Vagina (tissue), 2 donors: ENCODE measurements at regions not wholly inside any gene's neighbourhood (a gene's known extent, or its start where the extent isn't known, plus 50 kb on each side); places are given as distances from the start of the nearest gene placed in this dataset.

Source experiments
- DNase-seq, 2 donors: peaks; one replicate each; pipeline ENCODE4 v3.0.0-alpha.2; 2017; ENCODE audit errors: extremely low spot score in 2 of 2
- H3K27ac ChIP-seq: fragments of 200-600 bp; sonication (generic); one replicate; pipeline ENCODE4 v1.5.1; 2019
- H3K27me3 ChIP-seq: fragments of 200-600 bp; sonication (generic); one replicate; pipeline ENCODE4 v1.5.1; 2019
- H3K36me3 ChIP-seq, 2 donors: fragments of 200-600 bp; sonication (generic); one replicate each; pipeline ENCODE4 v1.5.1; 2017 to 2019
- H3K4me1 ChIP-seq: fragments of 200-600 bp; sonication (generic); one replicate; pipeline ENCODE4 v1.5.1; 2019
- H3K4me3 ChIP-seq, 2 donors: fragments of 200-600 bp; sonication (generic); 1 replicate in 1 of 2; 2 replicates in 1 of 2; pipeline ENCODE4 v1.5.1; 2016 to 2019
- H3K9me3 ChIP-seq: fragments of 200-600 bp; sonication (generic); one replicate; pipeline ENCODE4 v1.5.1; 2019
- CTCF ChIP-seq, 3 experiments: fragments of 450-650 bp in 2 of 3; fragments of 200-600 bp in 1 of 3; sonication (generic) in 1 of 3; IDR thresholded peaks; one replicate each; pipeline ENCODE4 v1.5.1; 2017 to 2019; ENCODE audit warnings: antibody characterized with exemption in 3 of 3, mild to moderate bottlenecking in 2 of 3, moderate library complexity in 2 of 3
- POLR2A ChIP-seq, 2 donors: fragments of 450-650 bp; IDR thresholded peaks; one replicate each; pipeline ENCODE4 v1.6.1; 2017; ENCODE audit warnings: antibody characterized with exemption in 2 of 2, mild to moderate bottlenecking in 2 of 2, moderate library complexity in 2 of 2
- POLR2AphosphoS5 ChIP-seq, 2 donors: sonication (generic); formaldehyde crosslinking; IDR thresholded peaks; one replicate each; pipeline ENCODE4 v1.9.0; 2017; ENCODE audit warnings: antibody characterized with exemption in 2 of 2, mild to moderate bottlenecking in 2 of 2, low read depth in 1 of 2; ENCODE audit not compliant: insufficient read depth in 1 of 2
- intact Hi-C: fragments of 100-400 bp; cut with DNase I; formaldehyde crosslinking; loops from one replicate; pipeline ENCODE4 v1.15.1; 2023

DNA sequence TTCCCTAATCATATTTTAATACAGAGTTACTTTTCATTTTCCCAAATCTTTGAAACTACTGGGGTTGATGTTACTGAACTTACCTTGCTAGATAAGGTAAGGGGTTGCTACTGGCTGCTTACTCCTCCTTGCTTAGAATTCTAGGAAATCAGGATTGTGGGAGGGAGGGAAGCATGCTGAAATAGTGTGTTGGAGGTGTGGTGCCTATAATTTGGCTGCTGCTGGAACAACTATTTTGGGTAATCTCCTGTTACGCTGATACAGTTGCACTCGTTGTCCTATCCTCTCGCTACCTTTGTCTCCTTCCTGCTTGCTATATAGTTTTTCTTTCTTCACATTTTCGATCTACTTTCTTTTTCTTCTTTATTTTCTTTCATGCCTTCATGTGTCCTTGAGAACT is 83.7 kb downstream of the BMP2 start:
- no peak overlapping the region for H3K4me3 ChIP-seq
- DNase-seq: no peak
- TF ChIP-seq POLR2AphosphoS5 (IDR thresholded peaks at IDR 0.05; ENCODE audit: insufficient read depth in 1 of 2, low read depth in 1 of 2) (no peak), POLR2A (IDR thresholded peaks at IDR 0.05) (no peak), CTCF (IDR thresholded peaks at IDR 0.05) (no peak)
- no peak overlapping the region for H3K27ac ChIP-seq
- no peaks in the 10 kb centered on the region for H3K4me1 ChIP-seq
- intact Hi-C loops: no loop called here
- no peaks in the 10 kb centered on the region for H3K27me3 ChIP-seq
- H3K36me3 ChIP-seq: no peaks in the 10 kb centered on the region
- H3K9me3 ChIP-seq: no peaks in the 10 kb centered on the region

DNA sequence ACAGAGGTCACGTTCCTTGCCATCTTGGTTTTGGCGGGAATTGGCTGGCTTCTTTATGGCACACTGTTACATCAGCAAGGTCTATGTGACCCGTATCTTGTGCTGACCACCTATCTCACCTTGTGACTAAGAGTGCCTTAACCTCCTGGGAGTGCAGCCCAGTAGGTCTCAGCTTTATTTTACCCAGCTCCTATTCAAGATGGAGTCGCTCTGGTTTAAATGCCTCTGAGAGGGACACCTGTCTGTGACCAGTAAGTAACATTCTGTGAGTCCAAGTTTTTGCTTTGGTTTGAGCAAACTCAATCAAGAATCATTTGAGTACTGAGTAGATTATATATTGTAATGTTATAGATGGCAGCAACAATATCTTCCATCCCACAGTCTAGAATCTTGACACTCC is 85.0 kb downstream of the BMP2 start:
- Histone ChIP-seq H3K27ac (no peak overlapping the region), H3K4me3 (no peak overlapping the region), H3K9me3 (no peaks in the 10 kb centered on the region), H3K36me3 (no peaks in the 10 kb centered on the region), H3K27me3 (no peaks in the 10 kb centered on the region), H3K4me1 (no peaks in the 10 kb centered on the region)
- no peak for DNase-seq
- TF ChIP-seq POLR2A (IDR thresholded peaks at IDR 0.05) (no peak), CTCF (IDR thresholded peaks at IDR 0.05) (no peak), POLR2AphosphoS5 (IDR thresholded peaks at IDR 0.05; ENCODE audit: insufficient read depth in 1 of 2, low read depth in 1 of 2) (no peak)
- intact Hi-C loops: no loop called here

GRCh38 chr20:6855104-6855503 is 87.6 kb downstream of the BMP2 start:
- TF ChIP-seq POLR2AphosphoS5 (IDR thresholded peaks at IDR 0.05; ENCODE audit: insufficient read depth in 1 of 2, low read depth in 1 of 2) (no peak), POLR2A (IDR thresholded peaks at IDR 0.05) (no peak), CTCF (IDR thresholded peaks at IDR 0.05) (no peak)
- intact Hi-C loops: no loop called here
- Histone ChIP-seq H3K27me3 (no peaks in the 10 kb centered on the region), H3K9me3 (no peaks in the 10 kb centered on the region), H3K4me1 (no peaks in the 10 kb centered on the region), H3K36me3 (no peaks in the 10 kb centered on the region), H3K4me3 (no peak overlapping the region), H3K27ac (no peak overlapping the region)
- no peak for DNase-seq

DNA sequence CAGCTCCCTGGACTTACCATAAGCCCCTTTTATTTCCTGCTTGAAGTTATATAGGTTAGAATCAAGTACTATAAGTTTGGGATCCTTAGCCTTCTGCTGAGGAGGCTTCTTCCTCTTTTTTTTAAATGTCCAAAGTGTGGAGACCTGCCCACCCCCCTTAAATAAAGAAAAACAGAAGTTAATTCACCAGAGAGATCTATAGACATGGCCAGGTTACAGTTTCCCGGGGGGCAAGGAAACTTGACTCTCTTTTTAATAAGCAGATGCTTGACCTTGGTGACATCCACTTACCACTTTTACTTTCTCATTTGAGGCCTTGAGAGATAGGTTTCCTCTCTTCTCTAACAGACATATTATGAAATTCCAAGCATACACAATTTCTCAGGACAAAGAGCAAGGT is 88.3 kb downstream of the BMP2 start:
- no peak for DNase-seq
- Histone ChIP-seq H3K27ac (no peak overlapping the region), H3K27me3 (no peaks in the 10 kb centered on the region), H3K9me3 (no peaks in the 10 kb centered on the region), H3K36me3 (no peaks in the 10 kb centered on the region), H3K4me3 (no peak overlapping the region), H3K4me1 (no peaks in the 10 kb centered on the region)
- TF ChIP-seq POLR2A (IDR thresholded peaks at IDR 0.05): no peak
- TF ChIP-seq CTCF (IDR thresholded peaks at IDR 0.05): no peak
- no peak for TF ChIP-seq POLR2AphosphoS5 (IDR thresholded peaks at IDR 0.05; ENCODE audit: insufficient read depth in 1 of 2, low read depth in 1 of 2)
- intact Hi-C loops: no loop called here

- Histone ChIP-seq H3K27ac (no peak overlapping the region), H3K36me3 (no peaks in the 10 kb centered on the region), H3K4me3 (no peak overlapping the region), H3K27me3 (no peaks in the 10 kb centered on the region), H3K4me1 (no peaks in the 10 kb centered on the region), H3K9me3 (no peaks in the 10 kb centered on the region)
- no peak for DNase-seq
- TF ChIP-seq CTCF (IDR thresholded peaks at IDR 0.05): no peak
- TF ChIP-seq POLR2A (IDR thresholded peaks at IDR 0.05): no peak
- TF ChIP-seq POLR2AphosphoS5 (IDR thresholded peaks at IDR 0.05; ENCODE audit: insufficient read depth in 1 of 2, low read depth in 1 of 2): no peak
- intact Hi-C loops: no loop called here
Measured at GRCh38 chr20:6857927-6858326, 90.4 kb downstream of the BMP2 start.
